ENCODE measurements at regions not wholly inside any gene's neighbourhood (a gene's known extent, or its start where the extent isn't known, plus 50 kb on each side); places are given as distances from the start of the nearest gene placed in this dataset.

DNA sequence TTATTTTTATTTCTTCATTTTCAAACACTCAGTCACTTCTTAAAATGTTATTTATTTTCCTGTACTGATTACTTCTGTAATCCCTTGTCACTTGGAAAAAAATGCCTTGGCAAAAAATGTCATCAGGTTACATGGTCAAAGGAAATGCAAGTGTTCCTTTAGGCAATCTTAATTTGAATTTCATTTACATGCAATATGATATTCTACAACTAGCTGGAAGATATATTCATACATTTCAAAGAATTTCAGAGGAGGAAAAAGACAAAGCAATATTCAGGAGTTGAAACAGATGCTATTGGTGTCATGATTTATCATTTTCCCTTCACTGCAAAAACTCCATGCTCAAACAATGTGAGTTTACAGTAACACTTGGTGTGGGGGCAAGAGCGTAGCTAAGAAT lies 1316.6 kb downstream of the FSTL5 start:
- Histone ChIP-seq H3K36me3 (ENCODE audit: control insufficient read depth in 3 of 3, insufficient read depth in 2 of 3, low read depth in 1 of 3, low read length in 3 of 3) (no peaks in the 10 kb centered on the region), H3K9me3 (ENCODE audit: control insufficient read depth in 2 of 2, insufficient read depth in 1 of 2, low read depth in 1 of 2, low read length in 1 of 2) (no peaks in the 10 kb centered on the region), H3K27me3 (ENCODE audit: control insufficient read depth in 3 of 3, insufficient read depth in 3 of 3, low read length in 3 of 3) (no peaks in the 10 kb centered on the region), H3K4me1 (ENCODE audit: control insufficient read depth in 3 of 3, insufficient read depth in 2 of 3, low read depth in 1 of 3, low read length in 2 of 3) (no peaks in the 10 kb centered on the region), H3K4me3 (ENCODE audit: low read depth in 1 of 3, low read length in 3 of 3) (no peak overlapping the region), H3K27ac (ENCODE audit: low read depth in 1 of 3, low read length in 2 of 3) (no peak overlapping the region)
- FAIRE-seq: no peak
- WGBS, 3 donors: 67 to 93% (median 80%) methylated on average over 1 of the region's 1 CpG
- DNase-seq: no peak

DNA sequence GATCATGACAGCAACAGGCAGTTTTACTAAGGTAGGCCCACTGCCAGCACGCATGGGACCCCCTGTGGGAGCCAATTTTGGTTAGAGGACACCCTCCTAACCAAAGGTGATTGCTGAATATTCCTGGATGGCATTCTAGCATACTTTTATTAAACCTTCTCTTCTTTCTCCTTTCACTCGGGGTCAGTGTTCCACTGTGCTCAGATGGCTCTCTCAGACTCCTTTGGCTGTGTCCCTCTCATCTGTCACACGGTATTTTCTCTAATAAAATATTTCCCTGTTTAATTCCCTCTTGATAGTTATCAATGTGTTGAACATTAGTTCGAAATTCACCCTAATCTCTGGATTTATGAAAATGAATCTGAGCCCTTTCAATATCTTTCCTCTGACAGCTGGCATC lies 1315.3 kb downstream of the FSTL5 start:
- WGBS, 3 donors: 52 to 70% (median 54%) methylated on average over 4 of the region's 4 CpGs
- no peaks in the 10 kb centered on the region for H3K9me3 ChIP-seq (ENCODE audit: control insufficient read depth in 2 of 2, insufficient read depth in 1 of 2, low read depth in 1 of 2, low read length in 1 of 2)
- no peak for DNase-seq
- no peaks in the 10 kb centered on the region for H3K4me1 ChIP-seq (ENCODE audit: control insufficient read depth in 3 of 3, insufficient read depth in 2 of 3, low read depth in 1 of 3, low read length in 2 of 3)
- no peaks in the 10 kb centered on the region for H3K27me3 ChIP-seq (ENCODE audit: control insufficient read depth in 3 of 3, insufficient read depth in 3 of 3, low read length in 3 of 3)
- H3K27ac ChIP-seq (ENCODE audit: low read depth in 1 of 3, low read length in 2 of 3): no peak overlapping the region
- no peak for FAIRE-seq
- no peak overlapping the region for H3K4me3 ChIP-seq (ENCODE audit: low read depth in 1 of 3, low read length in 3 of 3)
- H3K36me3 ChIP-seq (ENCODE audit: control insufficient read depth in 3 of 3, insufficient read depth in 2 of 3, low read depth in 1 of 3, low read length in 3 of 3): no peaks in the 10 kb centered on the region

DNA sequence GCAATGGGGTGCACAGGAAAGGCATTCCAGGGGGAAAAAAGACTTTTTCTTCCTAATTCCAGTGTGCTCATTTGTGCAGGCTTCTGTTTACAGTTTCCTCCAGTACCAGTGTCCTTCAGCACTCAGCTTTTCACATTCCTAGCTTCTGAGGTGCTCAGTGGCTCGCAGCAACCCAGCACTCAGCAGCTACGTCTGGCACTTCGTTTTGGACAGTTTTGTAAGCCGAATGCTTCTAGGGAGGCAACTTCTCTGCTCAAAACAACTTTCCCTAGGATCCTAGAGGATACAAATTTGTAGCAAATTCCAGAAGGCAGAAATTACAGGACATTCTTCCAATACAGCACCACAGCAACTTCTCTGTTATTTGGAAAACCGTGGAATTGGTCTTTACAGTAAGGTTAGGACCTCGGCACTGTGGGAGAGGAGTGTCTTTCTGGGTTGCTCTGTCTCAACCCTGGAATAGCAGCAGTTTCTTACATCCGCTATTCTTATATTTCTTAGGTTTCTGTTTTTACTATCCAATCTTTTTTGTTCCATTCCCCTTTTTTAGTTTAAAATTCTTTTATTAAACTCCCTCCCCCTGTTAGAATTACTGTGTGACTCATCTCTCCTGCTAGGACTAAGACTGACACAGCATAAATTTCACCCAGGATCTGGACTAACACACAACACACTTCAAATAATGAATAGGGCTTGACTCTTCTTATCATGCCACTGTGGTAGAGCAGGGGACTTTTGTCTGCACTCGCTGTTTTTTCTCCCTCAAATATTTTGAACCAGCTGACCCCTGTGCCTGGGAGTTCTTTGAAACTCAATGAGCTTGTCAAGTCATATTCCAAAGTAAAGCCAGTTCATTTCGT lies 1314.7 kb downstream of the FSTL5 start:
- FAIRE-seq: no peak
- DNase-seq: no peak
- WGBS, 3 donors: 50 to 60% (median 51%) methylated on average over 9 of the region's 9 CpGs

DNA sequence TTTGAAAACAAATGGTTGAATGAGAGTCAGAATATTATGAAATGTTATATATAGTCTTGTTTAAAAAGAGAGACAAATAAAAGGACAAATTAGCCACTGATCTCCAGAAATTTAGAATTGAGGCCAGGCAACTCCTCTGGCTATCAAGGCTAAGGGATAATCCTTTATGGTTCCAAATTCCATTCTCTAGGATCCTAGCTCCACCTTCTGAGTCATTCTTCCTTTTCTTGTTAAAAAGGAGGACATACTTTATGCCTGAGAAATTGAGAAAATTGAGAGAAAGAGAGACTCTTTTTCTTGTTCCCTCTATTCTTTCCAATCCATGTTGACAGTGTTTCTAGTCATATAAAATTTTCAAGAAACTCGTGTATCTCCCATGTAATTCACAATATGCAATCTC lies 1299.5 kb downstream of the FSTL5 start:
- Histone ChIP-seq H3K4me1 (ENCODE audit: control insufficient read depth in 3 of 3, insufficient read depth in 2 of 3, low read depth in 1 of 3, low read length in 2 of 3) (no peaks in the 10 kb centered on the region), H3K36me3 (ENCODE audit: control insufficient read depth in 3 of 3, insufficient read depth in 2 of 3, low read depth in 1 of 3, low read length in 3 of 3) (no peaks in the 10 kb centered on the region), H3K27me3 (ENCODE audit: control insufficient read depth in 3 of 3, insufficient read depth in 3 of 3, low read length in 3 of 3) (no peaks in the 10 kb centered on the region), H3K9me3 (ENCODE audit: control insufficient read depth in 2 of 2, insufficient read depth in 1 of 2, low read depth in 1 of 2, low read length in 1 of 2) (no peaks in the 10 kb centered on the region), H3K27ac (ENCODE audit: low read depth in 1 of 3, low read length in 2 of 3) (no peak overlapping the region), H3K4me3 (ENCODE audit: low read depth in 1 of 3, low read length in 3 of 3) (no peak overlapping the region)
- 24 to 57% (median 37%) methylated on average over 1 of the region's 1 CpG for WGBS, 3 donors
- FAIRE-seq (no peak), DNase-seq (no peak)

More for the DNA sequence above, 1314.7 kb downstream of the FSTL5 start:
- Histone ChIP-seq H3K4me3 (ENCODE audit: low read depth in 1 of 3, low read length in 3 of 3) (no peak overlapping the region), H3K36me3 (ENCODE audit: control insufficient read depth in 3 of 3, insufficient read depth in 2 of 3, low read depth in 1 of 3, low read length in 3 of 3) (no peaks in the 10 kb centered on the region), H3K9me3 (ENCODE audit: control insufficient read depth in 2 of 2, insufficient read depth in 1 of 2, low read depth in 1 of 2, low read length in 1 of 2) (no peaks in the 10 kb centered on the region), H3K4me1 (ENCODE audit: control insufficient read depth in 3 of 3, insufficient read depth in 2 of 3, low read depth in 1 of 3, low read length in 2 of 3) (no peaks in the 10 kb centered on the region), H3K27ac (ENCODE audit: low read depth in 1 of 3, low read length in 2 of 3) (no peak overlapping the region), H3K27me3 (ENCODE audit: control insufficient read depth in 3 of 3, insufficient read depth in 3 of 3, low read length in 3 of 3) (no peaks in the 10 kb centered on the region)

DNA sequence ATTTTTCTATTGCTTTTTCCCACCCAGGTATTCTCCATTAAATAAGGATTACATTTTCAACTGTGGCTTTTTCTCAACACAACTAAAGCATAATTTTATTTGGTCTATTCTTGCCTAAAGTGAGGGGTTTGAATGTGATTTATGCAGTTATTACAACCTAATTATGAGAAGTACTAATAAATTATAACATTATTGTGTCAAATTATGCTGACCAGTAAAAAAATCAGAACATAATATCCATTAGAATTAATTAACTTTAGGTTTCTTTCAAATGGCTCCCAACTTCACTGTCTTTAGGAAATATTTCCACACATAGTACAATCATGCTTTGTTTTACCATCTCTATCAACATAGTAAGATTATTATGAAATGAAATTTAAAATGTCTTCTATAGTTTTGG lies 1293.9 kb downstream of the FSTL5 start:
- no peak for FAIRE-seq
- Histone ChIP-seq H3K27ac (ENCODE audit: low read depth in 1 of 3, low read length in 2 of 3) (no peak overlapping the region), H3K9me3 (ENCODE audit: control insufficient read depth in 2 of 2, insufficient read depth in 1 of 2, low read depth in 1 of 2, low read length in 1 of 2) (no peaks in the 10 kb centered on the region), H3K4me1 (ENCODE audit: control insufficient read depth in 3 of 3, insufficient read depth in 2 of 3, low read depth in 1 of 3, low read length in 2 of 3) (no peaks in the 10 kb centered on the region), H3K4me3 (ENCODE audit: low read depth in 1 of 3, low read length in 3 of 3) (no peak overlapping the region), H3K27me3 (ENCODE audit: control insufficient read depth in 3 of 3, insufficient read depth in 3 of 3, low read length in 3 of 3) (no peaks in the 10 kb centered on the region), H3K36me3 (ENCODE audit: control insufficient read depth in 3 of 3, insufficient read depth in 2 of 3, low read depth in 1 of 3, low read length in 3 of 3) (no peaks in the 10 kb centered on the region)
- no peak for DNase-seq

DNA sequence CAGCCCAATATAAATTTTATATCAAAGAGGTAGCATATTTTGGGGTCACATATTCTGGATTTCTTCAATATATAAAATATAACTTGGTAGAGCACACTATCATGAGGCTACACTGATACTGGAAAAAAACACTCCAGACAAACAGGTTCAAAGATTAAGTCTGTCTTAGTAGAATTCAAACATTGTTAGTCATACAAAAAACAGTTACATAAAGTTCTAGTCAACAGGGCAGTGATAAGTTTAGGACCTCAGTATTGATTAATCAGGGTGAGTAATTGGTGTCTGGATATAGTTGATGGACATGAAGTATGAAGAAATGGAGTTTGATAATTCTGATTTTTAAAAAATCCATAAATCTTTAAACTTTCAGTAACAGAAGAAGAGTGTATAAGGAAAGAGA lies 1291.3 kb downstream of the FSTL5 start:
- H3K27ac ChIP-seq (ENCODE audit: low read depth in 1 of 3, low read length in 2 of 3): no peak overlapping the region
- H3K27me3 ChIP-seq (ENCODE audit: control insufficient read depth in 3 of 3, insufficient read depth in 3 of 3, low read length in 3 of 3): no peaks in the 10 kb centered on the region
- H3K4me1 ChIP-seq (ENCODE audit: control insufficient read depth in 3 of 3, insufficient read depth in 2 of 3, low read depth in 1 of 3, low read length in 2 of 3): no peaks in the 10 kb centered on the region
- FAIRE-seq: no peak
- no peaks in the 10 kb centered on the region for H3K9me3 ChIP-seq (ENCODE audit: control insufficient read depth in 2 of 2, insufficient read depth in 1 of 2, low read depth in 1 of 2, low read length in 1 of 2)
- no peak overlapping the region for H3K4me3 ChIP-seq (ENCODE audit: low read depth in 1 of 3, low read length in 3 of 3)
- no peaks in the 10 kb centered on the region for H3K36me3 ChIP-seq (ENCODE audit: control insufficient read depth in 3 of 3, insufficient read depth in 2 of 3, low read depth in 1 of 3, low read length in 3 of 3)
- DNase-seq: no peak

DNA sequence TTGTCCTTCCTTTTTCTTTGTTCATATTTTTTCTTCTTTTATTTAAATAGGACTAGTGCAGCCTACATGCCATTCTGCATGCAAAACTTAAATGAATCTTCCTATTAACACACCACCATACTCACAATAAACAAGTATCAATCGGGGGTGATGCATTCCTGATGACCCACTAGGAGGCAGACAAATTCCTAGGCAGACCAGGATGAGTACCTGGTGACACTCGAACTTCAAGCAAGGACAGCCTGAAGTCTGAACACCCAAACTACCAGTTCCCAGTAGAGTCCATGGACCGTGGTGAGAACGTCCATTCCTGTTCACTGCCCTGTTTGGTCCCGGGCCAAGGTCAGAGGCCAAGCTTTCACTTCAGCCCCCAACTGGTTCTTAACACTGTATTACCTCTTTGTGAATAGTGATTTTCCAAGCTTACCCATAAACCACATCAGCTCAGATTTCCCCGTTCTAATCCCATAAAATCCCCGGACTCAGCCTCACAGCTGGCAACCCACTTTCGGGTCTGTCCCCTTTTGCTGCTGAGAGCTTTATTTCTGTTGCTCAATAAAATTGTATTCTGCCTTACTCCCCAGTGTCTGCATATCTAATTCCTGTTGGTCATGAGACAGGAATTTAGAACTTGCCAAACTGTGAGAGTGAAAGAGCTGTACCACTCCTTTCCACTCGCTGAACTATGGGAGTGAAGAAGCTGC lies 1286.6 kb downstream of the FSTL5 start:
- no peak for FAIRE-seq
- H3K4me3 ChIP-seq (ENCODE audit: low read depth in 1 of 3, low read length in 3 of 3): no peak overlapping the region
- DNase-seq: no peak
- no peaks in the 10 kb centered on the region for H3K36me3 ChIP-seq (ENCODE audit: control insufficient read depth in 3 of 3, insufficient read depth in 2 of 3, low read depth in 1 of 3, low read length in 3 of 3)
- H3K9me3 ChIP-seq (ENCODE audit: control insufficient read depth in 2 of 2, insufficient read depth in 1 of 2, low read depth in 1 of 2, low read length in 1 of 2): no peaks in the 10 kb centered on the region
- H3K27me3 ChIP-seq (ENCODE audit: control insufficient read depth in 3 of 3, insufficient read depth in 3 of 3, low read length in 3 of 3): no peaks in the 10 kb centered on the region
- no peak overlapping the region for H3K27ac ChIP-seq (ENCODE audit: low read depth in 1 of 3, low read length in 2 of 3)
- 76 to 78% (median 77%) methylated on average over 9 of the region's 9 CpGs for WGBS, 3 donors
- no peaks in the 10 kb centered on the region for H3K4me1 ChIP-seq (ENCODE audit: control insufficient read depth in 3 of 3, insufficient read depth in 2 of 3, low read depth in 1 of 3, low read length in 2 of 3)

DNA sequence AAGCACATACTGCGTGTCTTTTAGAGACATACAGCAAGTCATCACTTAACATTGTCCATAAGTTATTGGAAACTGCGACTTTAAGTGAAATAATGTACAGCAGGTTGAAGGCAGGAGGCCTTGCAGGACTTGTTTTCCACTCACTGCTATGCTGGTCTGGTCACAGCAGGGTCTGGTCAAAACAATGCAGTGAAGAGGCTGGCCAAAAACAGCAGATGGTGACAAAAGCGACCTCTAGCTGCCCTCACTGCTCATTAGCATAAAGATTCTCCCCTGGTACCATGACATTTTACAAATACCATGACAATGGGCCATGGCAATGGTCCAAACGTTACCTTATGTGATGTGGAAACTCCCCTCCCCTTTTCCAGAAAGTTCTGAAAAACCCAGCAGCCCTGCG lies 1283.6 kb downstream of the FSTL5 start:
- Histone ChIP-seq H3K9me3 (ENCODE audit: control insufficient read depth in 2 of 2, insufficient read depth in 1 of 2, low read depth in 1 of 2, low read length in 1 of 2) (no peaks in the 10 kb centered on the region), H3K27me3 (ENCODE audit: control insufficient read depth in 3 of 3, insufficient read depth in 3 of 3, low read length in 3 of 3) (no peaks in the 10 kb centered on the region), H3K4me3 (ENCODE audit: low read depth in 1 of 3, low read length in 3 of 3) (no peak overlapping the region), H3K36me3 (ENCODE audit: control insufficient read depth in 3 of 3, insufficient read depth in 2 of 3, low read depth in 1 of 3, low read length in 3 of 3) (no peaks in the 10 kb centered on the region), H3K4me1 (ENCODE audit: control insufficient read depth in 3 of 3, insufficient read depth in 2 of 3, low read depth in 1 of 3, low read length in 2 of 3) (no peaks in the 10 kb centered on the region), H3K27ac (ENCODE audit: low read depth in 1 of 3, low read length in 2 of 3) (no peak overlapping the region)
- DNase-seq (no peak), FAIRE-seq (no peak)
- WGBS, 3 donors: 57 to 79% (median 70%) methylated on average over 5 of the region's 5 CpGs
